CD14-positive monocyte (primary cell): ENCODE measurements at regions not wholly inside any gene's neighbourhood (a gene's known extent, or its start where the extent isn't known, plus 50 kb on each side); places are given as distances from the start of the nearest gene placed in this dataset.
A peak's percentile ranks its signal among the peaks of the same experiment; 100 is the strongest.

ENCODE experiments used
- DNase-seq, 3 donors: peaks; one replicate each; pipeline ENCODE4 v3.0.0-alpha.2; 2011 to 2022
- H2AFZ ChIP-seq: 2 replicates; pipeline ENCODE4 v1.6.0; 2012; ENCODE audit warnings: mild to moderate bottlenecking, low read depth, low read length, inconsistent platforms; ENCODE audit not compliant: insufficient read depth, poor library complexity, severe bottlenecking
- H3K27ac ChIP-seq, 2 donors: 1 replicate in 1 of 2; 2 replicates in 1 of 2; pipeline ENCODE4 v1.5.1; 2012 to 2013; ENCODE audit warnings: low read length in 2 of 2, control low read depth in 1 of 2, inconsistent platforms in 1 of 2, low read depth in 1 of 2, mild to moderate bottlenecking in 1 of 2
- H3K27me3 ChIP-seq, 2 donors: one replicate each; pipeline versions ENCODE4 v1.6.0 to v1.6.1; 2011 to 2013; ENCODE audit warnings: low read length in 2 of 2; ENCODE audit not compliant: control insufficient read depth in 2 of 2, insufficient read depth in 2 of 2
- H3K36me3 ChIP-seq, 2 donors: replicated peaks in 1 of 2; 1 replicate in 1 of 2; 2 replicates in 1 of 2; pipeline versions ENCODE4 v1.5.1 to v1.6.1; 2012 to 2013; ENCODE audit warnings: low read length in 2 of 2, control low read depth in 1 of 2, inconsistent platforms in 1 of 2, mild to moderate bottlenecking in 1 of 2; ENCODE audit not compliant: insufficient read depth in 2 of 2, control insufficient read depth in 1 of 2
- H3K4me1 ChIP-seq, 2 donors: 1 replicate in 1 of 2; 2 replicates in 1 of 2; pipeline versions ENCODE4 v1.5.1 to v1.6.1; 2012 to 2013; ENCODE audit warnings: low read length in 2 of 2, control low read depth in 1 of 2, inconsistent platforms in 1 of 2, mild to moderate bottlenecking in 1 of 2, moderate library complexity in 1 of 2; ENCODE audit not compliant: insufficient read depth in 2 of 2, control insufficient read depth in 1 of 2
- H3K4me2 ChIP-seq: replicated peaks from 2 replicates; pipeline ENCODE3; 2012; ENCODE audit warnings: low read length, moderate library complexity, mild to moderate bottlenecking; ENCODE audit not compliant: poor library complexity, severe bottlenecking; ENCODE audit errors: extremely low read depth
- H3K4me3 ChIP-seq, 3 experiments: fragments of 200-600 bp in 1 of 3; sonication (generic) in 1 of 3; replicated peaks in 1 of 3; 1 replicate in 2 of 3; 2 replicates in 1 of 3; pipeline ENCODE4 v1.5.1; 2011 to 2013; ENCODE audit warnings: low read length in 3 of 3, mild to moderate bottlenecking in 3 of 3, control low read depth in 2 of 3, low read depth in 2 of 3, inconsistent platforms in 1 of 3, moderate library complexity in 1 of 3
- H3K79me2 ChIP-seq: 2 replicates; pipeline ENCODE4 v1.6.0; 2012; ENCODE audit warnings: mild to moderate bottlenecking, control low read depth, inconsistent platforms, low read length, moderate library complexity; ENCODE audit not compliant: insufficient read depth
- H3K9ac ChIP-seq: 2 replicates; pipeline ENCODE4 v1.6.0; 2017; ENCODE audit warnings: low read length, mild to moderate bottlenecking; ENCODE audit not compliant: insufficient read depth, poor library complexity, severe bottlenecking
- H3K9me3 ChIP-seq, 2 donors: replicated peaks in 1 of 2; 1 replicate in 1 of 2; 2 replicates in 1 of 2; pipeline versions ENCODE4 v1.5.1 to v1.6.1; 2012 to 2013; ENCODE audit warnings: low read length in 2 of 2, control low read depth in 1 of 2; ENCODE audit not compliant: control insufficient read depth in 1 of 2, insufficient read depth in 1 of 2
- H4K20me1 ChIP-seq: 2 replicates; pipeline ENCODE4 v1.6.0; 2012; ENCODE audit warnings: mild to moderate bottlenecking, low read length, control low read depth, moderate library complexity; ENCODE audit not compliant: insufficient read depth
- H3K27ac Mint-ChIP-seq, 7 donors: one replicate each; pipeline ENCODE4 v1.8.0; 2020; ENCODE audit warnings: mild to moderate bottlenecking in 7 of 7, mixed read lengths in 7 of 7, moderate library complexity in 6 of 7, inconsistent platforms in 2 of 7
- H3K27me3 Mint-ChIP-seq, 3 donors: one replicate each; pipeline ENCODE4 v1.8.0; 2021 to 2022; ENCODE audit warnings: low read depth in 3 of 3, mild to moderate bottlenecking in 3 of 3, mixed read lengths in 3 of 3, moderate library complexity in 3 of 3, inconsistent platforms in 1 of 3
- H3K36me3 Mint-ChIP-seq, 2 donors: one replicate each; pipeline ENCODE4 v1.8.0; 2020; ENCODE audit warnings: mixed read lengths in 2 of 2, inconsistent platforms in 1 of 2, mild to moderate bottlenecking in 1 of 2
- H3K4me1 Mint-ChIP-seq: one replicate; pipeline ENCODE4 v1.8.0; 2020; ENCODE audit warnings: mild to moderate bottlenecking, mixed read lengths
- H3K4me3 Mint-ChIP-seq, 2 donors: one replicate each; pipeline ENCODE4 v1.8.0; 2020; ENCODE audit warnings: mild to moderate bottlenecking in 2 of 2, mixed read lengths in 2 of 2, moderate library complexity in 1 of 2
- H3K9me3 Mint-ChIP-seq, 7 donors: one replicate each; pipeline ENCODE4 v1.8.0; 2020 to 2022; ENCODE audit warnings: mixed read lengths in 7 of 7, mild to moderate bottlenecking in 6 of 7, moderate library complexity in 6 of 7, inconsistent platforms in 2 of 7
- WGBS: methylation state at CpG from one replicate; pipeline ENCODE4 v1.1.5; 2013; ENCODE audit warnings: missing lambda C conversion rate; ENCODE audit not compliant: insufficient coverage; 5-methylcytosine and 5-hydroxymethylcytosine counted together
- intact Hi-C, 2 donors: fragments of 100-400 bp; cut with micrococcal nuclease; formaldehyde crosslinking; loops; one replicate each; pipeline versions ENCODE4 v1.15.0 to v1.15.1; 2023
- TF ChIP-seq, protein P1 (sequence below): fragments of 200-600 bp; IDR thresholded peaks from one replicate; pipeline ENCODE4 v1.8.0; 2022; ENCODE audit warnings: antibody characterized with exemption, mild to moderate bottlenecking

DNA sequence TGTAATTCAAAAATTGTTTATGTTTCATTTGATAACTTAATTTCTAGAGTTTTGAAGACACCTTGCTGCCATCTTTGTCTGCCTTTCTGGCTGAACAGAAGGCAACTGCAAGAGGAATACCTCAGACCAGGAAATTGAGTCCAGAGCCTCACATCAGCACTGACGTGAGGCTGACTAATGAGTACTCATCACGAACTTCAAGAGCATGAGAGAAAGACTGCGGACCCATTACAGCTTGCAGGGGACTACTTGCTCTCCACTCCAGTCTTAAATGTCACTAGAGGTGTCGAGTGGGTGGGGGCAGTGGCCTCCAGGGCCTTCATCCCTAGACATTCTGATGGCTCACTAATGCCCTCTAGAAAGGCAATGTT lies 109.5 kb upstream of the SSTR4 start:
- H3K27me3 Mint-ChIP-seq = peaks cover 80 to 83% (median 81%) of the 10 kb centered on the region in 3 donors
- DNase-seq = no peak
- TF ChIP-seq, protein P1, sequence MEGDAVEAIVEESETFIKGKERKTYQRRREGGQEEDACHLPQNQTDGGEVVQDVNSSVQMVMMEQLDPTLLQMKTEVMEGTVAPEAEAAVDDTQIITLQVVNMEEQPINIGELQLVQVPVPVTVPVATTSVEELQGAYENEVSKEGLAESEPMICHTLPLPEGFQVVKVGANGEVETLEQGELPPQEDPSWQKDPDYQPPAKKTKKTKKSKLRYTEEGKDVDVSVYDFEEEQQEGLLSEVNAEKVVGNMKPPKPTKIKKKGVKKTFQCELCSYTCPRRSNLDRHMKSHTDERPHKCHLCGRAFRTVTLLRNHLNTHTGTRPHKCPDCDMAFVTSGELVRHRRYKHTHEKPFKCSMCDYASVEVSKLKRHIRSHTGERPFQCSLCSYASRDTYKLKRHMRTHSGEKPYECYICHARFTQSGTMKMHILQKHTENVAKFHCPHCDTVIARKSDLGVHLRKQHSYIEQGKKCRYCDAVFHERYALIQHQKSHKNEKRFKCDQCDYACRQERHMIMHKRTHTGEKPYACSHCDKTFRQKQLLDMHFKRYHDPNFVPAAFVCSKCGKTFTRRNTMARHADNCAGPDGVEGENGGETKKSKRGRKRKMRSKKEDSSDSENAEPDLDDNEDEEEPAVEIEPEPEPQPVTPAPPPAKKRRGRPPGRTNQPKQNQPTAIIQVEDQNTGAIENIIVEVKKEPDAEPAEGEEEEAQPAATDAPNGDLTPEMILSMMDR = no peak
- 100% methylated on average over 1 of the region's 4 CpGs for WGBS
- intact Hi-C loops = loop anchor here in 1 of 2 donors (10.0 kb wide), 1 partner anchor 99 kb away; no protein-coding TSS in a partner anchor
- H2AFZ ChIP-seq = no peak overlapping the region
- no peaks in the 10 kb centered on the region for H3K79me2 ChIP-seq
- no peak overlapping the region for H3K9ac ChIP-seq
- peaks cover 6 to 12% of the 10 kb centered on the region in 2 donors for H3K36me3 Mint-ChIP-seq
- no peak overlapping the region for H3K27ac ChIP-seq
- peaks cover 76 to 84% of the 10 kb centered on the region in 2 donors for H3K27me3 ChIP-seq
- peak overlapping the region in 1 of 7 donors; percentile 9 for H3K27ac Mint-ChIP-seq
- H4K20me1 ChIP-seq = no peaks in the 10 kb centered on the region
- H3K4me1 Mint-ChIP-seq = peaks cover 21% of the 10 kb centered on the region
- H3K9me3 Mint-ChIP-seq = peaks cover 0 to 11% (median 2%) of the 10 kb centered on the region in 7 donors
- H3K4me1 ChIP-seq = peaks cover 12 to 17% of the 10 kb centered on the region in 2 donors
- no peak overlapping the region for H3K4me2 ChIP-seq
- H3K4me3 Mint-ChIP-seq = peak overlapping the region in 1 of 2 donors; percentile 67
- no peak overlapping the region for H3K4me3 ChIP-seq
- no peaks in the 10 kb centered on the region for H3K36me3 ChIP-seq
- peaks cover 0 to 4% of the 10 kb centered on the region in 2 donors for H3K9me3 ChIP-seq

DNA sequence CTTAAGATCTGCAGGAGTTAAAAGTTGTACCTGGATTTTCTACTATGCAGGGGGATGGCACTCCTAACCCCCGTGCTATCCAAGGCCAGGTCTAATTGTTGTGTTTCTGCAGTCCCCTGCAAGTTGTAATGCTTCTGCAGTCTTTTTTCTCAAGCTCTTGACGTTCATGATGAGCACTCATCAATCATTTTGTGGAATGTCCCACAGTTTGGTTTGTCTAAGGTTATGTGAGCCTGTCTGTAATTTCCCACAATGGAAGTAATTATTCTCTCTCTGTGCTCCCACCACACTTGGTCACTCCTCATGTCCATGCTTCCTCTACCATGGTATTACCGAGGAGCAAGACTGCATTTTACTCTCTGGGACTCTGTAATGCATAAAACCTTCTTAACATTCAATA lies 107.6 kb upstream of the SSTR4 start:
- 100% methylated on average over 1 of the region's 3 CpGs for WGBS
- Histone ChIP-seq H3K9ac (no peak overlapping the region), H3K27ac (no peak overlapping the region), H3K9me3 (no peaks in the 10 kb centered on the region), H3K4me3 (no peak overlapping the region), H3K79me2 (no peaks in the 10 kb centered on the region), H3K36me3 (no peaks in the 10 kb centered on the region), H3K27me3 (peaks cover 70% of the 10 kb centered on the region in 2 donors), H3K4me1 (peaks cover 0 to 3% of the 10 kb centered on the region in 2 donors), H3K4me2 (no peak overlapping the region), H4K20me1 (no peaks in the 10 kb centered on the region), H2AFZ (no peak overlapping the region)
- H3K9me3 Mint-ChIP-seq = peaks cover 0 to 9% (median 0%) of the 10 kb centered on the region in 7 donors
- intact Hi-C loops = loop anchor here in 1 of 2 donors (10.0 kb wide), 1 partner anchor 97 kb away; no protein-coding TSS in a partner anchor
- peaks cover 6% of the 10 kb centered on the region for H3K4me1 Mint-ChIP-seq
- TF ChIP-seq, protein P1 = no peak
- peak overlapping the region in 1 of 2 donors; percentile 56 for H3K4me3 Mint-ChIP-seq
- H3K27ac Mint-ChIP-seq = no peak overlapping the region
- DNase-seq = no peak
- H3K36me3 Mint-ChIP-seq = peaks cover 4 to 6% of the 10 kb centered on the region in 2 donors
- H3K27me3 Mint-ChIP-seq = peaks cover 71 to 73% (median 72%) of the 10 kb centered on the region in 3 donors
